ENCODE measurements at regions not wholly inside any gene's neighbourhood (a gene's known extent, or its start where the extent isn't known, plus 50 kb on each side); places are given as distances from the start of the nearest gene placed in this dataset.

DNA sequence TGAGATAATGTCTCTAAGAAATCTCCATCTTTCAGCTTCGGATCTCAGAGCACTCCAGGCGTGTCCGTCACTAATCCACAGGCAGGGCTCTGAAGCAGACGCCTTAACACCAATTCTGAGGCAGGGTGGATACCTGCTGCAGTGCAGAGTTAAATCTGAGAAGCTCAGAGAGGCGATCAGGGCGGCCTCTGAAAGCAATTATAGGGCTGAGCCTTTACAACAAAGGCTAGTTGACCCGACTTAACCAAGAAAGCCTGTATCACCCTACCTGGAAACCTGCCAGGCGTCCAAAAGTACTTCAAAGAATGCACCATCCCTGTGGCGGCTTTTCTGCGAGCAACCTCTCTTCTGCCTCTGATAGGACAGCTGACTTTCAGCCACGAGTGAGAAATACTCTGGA, 134.8 kb upstream of the MSX2 start:
- H3K4me1 ChIP-seq: no peaks in the 10 kb centered on the region
- TF ChIP-seq, protein P1, sequence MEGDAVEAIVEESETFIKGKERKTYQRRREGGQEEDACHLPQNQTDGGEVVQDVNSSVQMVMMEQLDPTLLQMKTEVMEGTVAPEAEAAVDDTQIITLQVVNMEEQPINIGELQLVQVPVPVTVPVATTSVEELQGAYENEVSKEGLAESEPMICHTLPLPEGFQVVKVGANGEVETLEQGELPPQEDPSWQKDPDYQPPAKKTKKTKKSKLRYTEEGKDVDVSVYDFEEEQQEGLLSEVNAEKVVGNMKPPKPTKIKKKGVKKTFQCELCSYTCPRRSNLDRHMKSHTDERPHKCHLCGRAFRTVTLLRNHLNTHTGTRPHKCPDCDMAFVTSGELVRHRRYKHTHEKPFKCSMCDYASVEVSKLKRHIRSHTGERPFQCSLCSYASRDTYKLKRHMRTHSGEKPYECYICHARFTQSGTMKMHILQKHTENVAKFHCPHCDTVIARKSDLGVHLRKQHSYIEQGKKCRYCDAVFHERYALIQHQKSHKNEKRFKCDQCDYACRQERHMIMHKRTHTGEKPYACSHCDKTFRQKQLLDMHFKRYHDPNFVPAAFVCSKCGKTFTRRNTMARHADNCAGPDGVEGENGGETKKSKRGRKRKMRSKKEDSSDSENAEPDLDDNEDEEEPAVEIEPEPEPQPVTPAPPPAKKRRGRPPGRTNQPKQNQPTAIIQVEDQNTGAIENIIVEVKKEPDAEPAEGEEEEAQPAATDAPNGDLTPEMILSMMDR (IDR thresholded peaks at IDR 0.05): no peak
- no peak overlapping the region for H3K4me3 ChIP-seq
- H3K36me3 ChIP-seq: no peaks in the 10 kb centered on the region
- no peak overlapping the region for H3K27ac ChIP-seq
- no peak for DNase-seq
- ATAC-seq: no peak
- intact Hi-C loops (cut with DNase I): no loop called here
- H3K27me3 ChIP-seq: peaks cover 13% of the 10 kb centered on the region
- no peaks in the 10 kb centered on the region for H3K9me3 ChIP-seq

DNA sequence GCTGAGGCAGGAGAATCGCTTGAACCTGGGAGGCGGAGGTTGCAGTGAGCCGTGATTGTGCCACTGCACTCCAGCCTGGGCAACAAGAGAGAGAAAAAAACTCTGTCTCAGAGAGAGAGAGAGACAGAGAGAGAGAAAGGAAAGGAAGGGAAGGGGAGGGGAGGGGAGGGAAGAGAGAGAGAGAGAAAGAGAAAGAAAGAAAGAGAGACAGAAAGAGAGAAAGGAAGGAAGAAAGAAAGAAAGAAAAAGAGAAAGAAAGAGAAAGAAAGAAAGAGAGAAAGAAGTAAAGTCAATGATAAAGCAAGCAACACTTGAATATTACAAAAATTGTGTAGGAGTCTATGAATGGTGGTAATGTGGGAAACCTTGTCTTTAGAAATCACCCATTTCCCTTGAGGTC, 133.6 kb upstream of the MSX2 start:
- peaks cover 13% of the 10 kb centered on the region for H3K27me3 ChIP-seq
- no peak overlapping the region for H3K4me3 ChIP-seq
- no peaks in the 10 kb centered on the region for H3K9me3 ChIP-seq
- H3K4me1 ChIP-seq: no peaks in the 10 kb centered on the region
- no peak overlapping the region for H3K27ac ChIP-seq
- ATAC-seq (no peak), DNase-seq (no peak)
- H3K36me3 ChIP-seq: no peaks in the 10 kb centered on the region
- TF ChIP-seq, protein P1 (IDR thresholded peaks at IDR 0.05): no peak
- intact Hi-C loops (cut with DNase I): no loop called here

DNA sequence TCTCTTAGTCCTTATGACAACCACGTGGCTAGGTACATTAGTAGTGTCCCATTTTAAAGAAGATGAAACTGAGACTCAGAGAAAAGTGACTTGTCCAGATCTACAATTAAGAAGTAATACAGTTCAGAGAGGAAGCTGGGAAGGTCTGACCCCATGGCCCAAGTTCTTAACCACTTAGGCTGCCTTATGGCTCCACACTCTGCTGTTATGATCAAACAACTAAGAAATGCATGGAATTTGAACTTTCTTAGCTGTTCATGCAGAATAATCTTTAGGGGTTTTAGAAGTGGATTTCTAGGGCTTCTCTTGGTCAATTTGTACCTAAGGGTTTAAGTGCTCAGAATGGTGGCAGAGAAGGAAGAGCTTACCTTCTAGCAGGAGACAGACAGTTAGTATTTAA, 128.0 kb upstream of the MSX2 start:
- Histone ChIP-seq H3K27me3 (peaks cover 15% of the 10 kb centered on the region), H3K4me1 (peaks cover 4% of the 10 kb centered on the region), H3K27ac (no peak overlapping the region), H3K4me3 (no peak overlapping the region), H3K36me3 (no peaks in the 10 kb centered on the region), H3K9me3 (no peaks in the 10 kb centered on the region)
- TF ChIP-seq, protein P1 (IDR thresholded peaks at IDR 0.05): no peak
- DNase-seq: no peak
- ATAC-seq: peak; percentile 75
- intact Hi-C loops (cut with DNase I): no loop called here

DNA sequence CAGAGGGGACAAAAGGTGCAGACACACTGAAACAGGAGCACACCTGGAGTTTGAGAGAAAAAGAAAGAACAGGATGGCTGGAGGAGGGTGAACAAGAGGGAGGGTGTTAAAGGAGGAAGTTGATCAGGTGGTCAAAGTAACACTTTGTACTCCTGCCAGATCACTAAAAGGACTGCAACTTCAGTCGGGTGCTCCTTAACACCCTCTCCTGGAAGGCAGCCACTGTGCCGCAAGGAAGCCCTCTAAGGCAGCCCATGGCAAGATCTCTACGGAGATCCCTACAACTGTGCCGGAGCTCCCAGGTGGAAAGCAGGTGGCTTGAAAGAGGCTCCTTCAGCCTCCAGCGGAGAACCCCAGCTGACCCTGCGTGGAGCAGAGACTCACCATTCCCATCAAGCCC, 124.4 kb upstream of the MSX2 start:
- Histone ChIP-seq H3K9me3 (no peaks in the 10 kb centered on the region), H3K27me3 (peaks cover 15% of the 10 kb centered on the region), H3K27ac (no peak overlapping the region), H3K36me3 (no peaks in the 10 kb centered on the region), H3K4me1 (peaks cover 4% of the 10 kb centered on the region), H3K4me3 (no peak overlapping the region)
- ATAC-seq (peak; percentile 66), DNase-seq (peak; percentile 62)
- TF ChIP-seq, protein P1 (IDR thresholded peaks at IDR 0.05): no peak
- intact Hi-C loops (cut with DNase I): no loop called here

DNA sequence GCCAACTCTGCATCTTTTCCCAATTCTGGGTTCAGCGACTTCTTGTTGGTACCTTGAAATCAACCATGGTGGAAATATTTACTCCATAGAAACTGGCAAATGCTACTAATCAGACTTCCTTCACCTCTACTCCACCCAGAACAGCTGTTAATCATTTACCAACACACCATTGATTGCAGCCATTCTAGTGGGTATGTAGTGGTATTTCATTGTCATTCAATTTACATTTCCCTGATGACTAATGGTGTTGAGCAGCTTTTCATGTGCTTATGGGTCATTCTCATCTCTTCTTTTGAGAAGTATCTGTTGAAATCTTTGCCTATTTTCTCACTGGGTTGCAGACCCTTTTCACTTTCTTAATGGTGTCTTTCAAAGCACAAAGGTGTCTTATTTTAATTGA, 122.4 kb upstream of the MSX2 start:
- intact Hi-C loops (cut with DNase I): no loop called here
- no peaks in the 10 kb centered on the region for H3K36me3 ChIP-seq
- H3K4me1 ChIP-seq: no peaks in the 10 kb centered on the region
- H3K27me3 ChIP-seq: peaks cover 15% of the 10 kb centered on the region
- ATAC-seq: peak; percentile 19
- DNase-seq: no peak
- H3K4me3 ChIP-seq: no peak overlapping the region
- H3K9me3 ChIP-seq: no peaks in the 10 kb centered on the region
- TF ChIP-seq, protein P1 (IDR thresholded peaks at IDR 0.05): no peak
- H3K27ac ChIP-seq: no peak overlapping the region

DNA sequence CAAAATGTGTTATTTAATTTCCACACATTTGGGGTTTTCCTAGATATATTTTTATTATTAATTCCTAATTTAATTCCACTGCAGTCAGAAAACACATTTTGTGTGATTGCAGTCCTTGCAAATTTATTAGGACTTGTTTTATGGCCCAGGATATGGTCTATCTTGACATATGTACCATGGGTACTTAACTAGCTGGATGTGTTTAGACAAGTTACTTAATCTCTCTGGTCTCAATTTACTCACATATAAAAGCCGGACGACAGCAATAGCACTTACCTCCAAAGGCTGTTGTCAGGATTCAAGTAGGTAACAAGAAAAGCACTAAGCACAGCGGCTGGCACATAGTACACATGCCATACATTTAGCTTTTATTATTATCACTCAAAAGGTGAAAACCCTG, 118.2 kb upstream of the MSX2 start:
- Histone ChIP-seq H3K4me3 (no peak overlapping the region), H3K4me1 (no peaks in the 10 kb centered on the region), H3K27ac (no peak overlapping the region), H3K36me3 (no peaks in the 10 kb centered on the region), H3K27me3 (no peaks in the 10 kb centered on the region), H3K9me3 (no peaks in the 10 kb centered on the region)
- TF ChIP-seq, protein P1 (IDR thresholded peaks at IDR 0.05): no peak
- ATAC-seq (no peak), DNase-seq (no peak)
- intact Hi-C loops (cut with DNase I): no loop called here

Measured in upper lobe of right lung (tissue), 1 donor.